ENCODE measurements at regions not wholly inside any gene's neighbourhood (a gene's known extent, or its start where the extent isn't known, plus 50 kb on each side); places are given as distances from the start of the nearest gene placed in this dataset.

DNA sequence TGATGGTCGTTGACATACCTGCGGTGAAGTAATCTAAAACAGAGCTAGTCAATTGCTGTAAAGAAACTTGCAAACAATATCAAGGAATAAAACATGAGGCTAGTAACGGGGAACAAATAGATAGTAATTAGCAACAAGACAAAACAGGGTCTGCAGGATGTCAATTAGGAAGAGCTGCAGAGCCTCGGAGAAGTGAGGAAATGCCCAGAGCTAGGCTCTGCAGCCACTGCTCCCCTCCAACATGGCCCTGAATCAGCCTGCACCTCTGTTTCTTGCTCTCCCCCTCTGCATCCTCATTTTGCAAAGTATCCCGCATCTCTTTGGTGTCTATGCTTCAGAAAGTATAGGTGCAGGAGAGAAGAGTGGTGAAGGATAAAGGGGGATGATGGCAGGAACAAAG is 507.4 kb upstream of the FAT3 start (continued):
- TF ChIP-seq OVOL2 (CRISPR knock-in tag; IDR thresholded peaks at IDR 0.05; ENCODE audit: borderline replicate concordance) = no peak
- no peak for TF ChIP-seq ZBTB21 (CRISPR knock-in tag; IDR thresholded peaks at IDR 0.05; ENCODE audit: borderline replicate concordance)
- TF ChIP-seq, protein P1, sequence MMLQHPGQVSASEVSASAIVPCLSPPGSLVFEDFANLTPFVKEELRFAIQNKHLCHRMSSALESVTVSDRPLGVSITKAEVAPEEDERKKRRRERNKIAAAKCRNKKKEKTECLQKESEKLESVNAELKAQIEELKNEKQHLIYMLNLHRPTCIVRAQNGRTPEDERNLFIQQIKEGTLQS (CRISPR knock-in tag; conservative IDR thresholded peaks at IDR 0.05) = no peak

DNA sequence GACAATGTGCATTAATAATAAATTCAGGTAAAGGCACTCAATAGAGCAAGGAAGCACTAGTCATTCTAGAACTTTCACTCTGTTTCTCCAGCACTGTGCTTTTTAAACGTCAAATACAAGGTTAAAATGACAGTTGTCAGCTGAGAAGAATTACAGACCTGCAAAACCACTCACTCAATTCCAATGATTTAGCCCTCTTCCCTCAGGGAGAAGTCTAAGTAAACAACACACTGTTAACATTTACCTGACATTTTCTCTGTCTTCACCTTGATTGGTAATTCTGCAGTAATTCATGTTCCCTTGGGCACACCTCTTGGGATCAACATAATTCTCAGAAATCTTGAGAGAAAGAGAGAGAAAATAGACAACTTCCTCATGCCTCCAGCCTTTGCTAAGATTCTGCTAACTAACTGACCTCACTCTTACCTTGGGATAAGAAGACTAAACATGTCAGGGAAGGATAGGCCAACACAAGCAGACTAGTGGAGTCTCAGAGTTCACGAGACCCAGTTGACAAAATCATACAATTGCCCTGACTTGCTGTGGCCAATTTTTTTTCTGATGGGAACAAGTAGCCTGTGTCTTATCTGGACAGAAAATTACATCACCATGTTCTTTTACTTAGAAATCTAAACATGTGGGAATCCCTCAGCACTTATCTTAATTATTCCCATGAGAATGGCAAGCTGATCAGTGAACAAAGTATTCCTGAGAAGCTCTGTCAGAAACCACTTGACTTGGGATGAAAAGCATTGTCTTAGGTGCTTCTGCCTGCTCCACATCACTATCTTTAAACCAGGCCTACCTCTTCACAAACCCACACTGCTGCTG is 516.8 kb upstream of the FAT3 start:
- Mint-ChIP-seq H3K9me3 (no peaks in the 10 kb centered on the region), H3K27ac (no peak overlapping the region), H3K27me3 (ENCODE audit: low read depth) (no peaks in the 10 kb centered on the region), H3K4me3 (no peak overlapping the region), H3K4me1 (no peaks in the 10 kb centered on the region), H3K36me3 (no peaks in the 10 kb centered on the region)
- TF ChIP-seq CREB1 (CRISPR knock-in tag; IDR thresholded peaks at IDR 0.05) (no peak), MYBL2 (CRISPR knock-in tag; IDR thresholded peaks at IDR 0.05) (no peak), ETV6 (CRISPR knock-in tag; IDR thresholded peaks at IDR 0.05) (no peak), PRRX2 (CRISPR knock-in tag; IDR thresholded peaks at IDR 0.05) (no peak), FOXJ3 (CRISPR knock-in tag; IDR thresholded peaks at IDR 0.05; ENCODE audit: borderline replicate concordance) (no peak), TP53 (CRISPR knock-in tag; IDR thresholded peaks at IDR 0.05) (no peak), IRF2 (CRISPR knock-in tag; IDR thresholded peaks at IDR 0.05; ENCODE audit: borderline replicate concordance, low read depth) (no peak), ZNF219 (CRISPR knock-in tag; IDR thresholded peaks at IDR 0.05; ENCODE audit: borderline replicate concordance) (no peak), GRHL2 (CRISPR knock-in tag; IDR thresholded peaks at IDR 0.05; ENCODE audit: insufficient replicate concordance, severe bottlenecking) (no peak), JAZF1 (CRISPR knock-in tag; IDR thresholded peaks at IDR 0.05) (no peak), FOXK1 (CRISPR knock-in tag; IDR thresholded peaks at IDR 0.05) (no peak), PRDM15 (CRISPR knock-in tag; IDR thresholded peaks at IDR 0.05) (no peak), ZMAT4 (CRISPR knock-in tag; IDR thresholded peaks at IDR 0.05) (no peak), TEAD1 (CRISPR knock-in tag; IDR thresholded peaks at IDR 0.05) (no peak), OVOL2 (CRISPR knock-in tag; IDR thresholded peaks at IDR 0.05; ENCODE audit: borderline replicate concordance) (no peak)
- TF ChIP-seq, protein P2, sequence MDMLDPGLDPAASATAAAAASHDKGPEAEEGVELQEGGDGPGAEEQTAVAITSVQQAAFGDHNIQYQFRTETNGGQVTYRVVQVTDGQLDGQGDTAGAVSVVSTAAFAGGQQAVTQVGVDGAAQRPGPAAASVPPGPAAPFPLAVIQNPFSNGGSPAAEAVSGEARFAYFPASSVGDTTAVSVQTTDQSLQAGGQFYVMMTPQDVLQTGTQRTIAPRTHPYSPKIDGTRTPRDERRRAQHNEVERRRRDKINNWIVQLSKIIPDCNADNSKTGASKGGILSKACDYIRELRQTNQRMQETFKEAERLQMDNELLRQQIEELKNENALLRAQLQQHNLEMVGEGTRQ (CRISPR knock-in tag; IDR thresholded peaks at IDR 0.05) = no peak
- TF ChIP-seq, protein P1 (CRISPR knock-in tag; conservative IDR thresholded peaks at IDR 0.05) = no peak
- TF ChIP-seq, protein P3, sequence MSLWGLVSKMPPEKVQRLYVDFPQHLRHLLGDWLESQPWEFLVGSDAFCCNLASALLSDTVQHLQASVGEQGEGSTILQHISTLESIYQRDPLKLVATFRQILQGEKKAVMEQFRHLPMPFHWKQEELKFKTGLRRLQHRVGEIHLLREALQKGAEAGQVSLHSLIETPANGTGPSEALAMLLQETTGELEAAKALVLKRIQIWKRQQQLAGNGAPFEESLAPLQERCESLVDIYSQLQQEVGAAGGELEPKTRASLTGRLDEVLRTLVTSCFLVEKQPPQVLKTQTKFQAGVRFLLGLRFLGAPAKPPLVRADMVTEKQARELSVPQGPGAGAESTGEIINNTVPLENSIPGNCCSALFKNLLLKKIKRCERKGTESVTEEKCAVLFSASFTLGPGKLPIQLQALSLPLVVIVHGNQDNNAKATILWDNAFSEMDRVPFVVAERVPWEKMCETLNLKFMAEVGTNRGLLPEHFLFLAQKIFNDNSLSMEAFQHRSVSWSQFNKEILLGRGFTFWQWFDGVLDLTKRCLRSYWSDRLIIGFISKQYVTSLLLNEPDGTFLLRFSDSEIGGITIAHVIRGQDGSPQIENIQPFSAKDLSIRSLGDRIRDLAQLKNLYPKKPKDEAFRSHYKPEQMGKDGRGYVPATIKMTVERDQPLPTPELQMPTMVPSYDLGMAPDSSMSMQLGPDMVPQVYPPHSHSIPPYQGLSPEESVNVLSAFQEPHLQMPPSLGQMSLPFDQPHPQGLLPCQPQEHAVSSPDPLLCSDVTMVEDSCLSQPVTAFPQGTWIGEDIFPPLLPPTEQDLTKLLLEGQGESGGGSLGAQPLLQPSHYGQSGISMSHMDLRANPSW (CRISPR knock-in tag; conservative IDR thresholded peaks at IDR 0.05; ENCODE audit: low read depth) = no peak
- TF ChIP-seq, protein P4, sequence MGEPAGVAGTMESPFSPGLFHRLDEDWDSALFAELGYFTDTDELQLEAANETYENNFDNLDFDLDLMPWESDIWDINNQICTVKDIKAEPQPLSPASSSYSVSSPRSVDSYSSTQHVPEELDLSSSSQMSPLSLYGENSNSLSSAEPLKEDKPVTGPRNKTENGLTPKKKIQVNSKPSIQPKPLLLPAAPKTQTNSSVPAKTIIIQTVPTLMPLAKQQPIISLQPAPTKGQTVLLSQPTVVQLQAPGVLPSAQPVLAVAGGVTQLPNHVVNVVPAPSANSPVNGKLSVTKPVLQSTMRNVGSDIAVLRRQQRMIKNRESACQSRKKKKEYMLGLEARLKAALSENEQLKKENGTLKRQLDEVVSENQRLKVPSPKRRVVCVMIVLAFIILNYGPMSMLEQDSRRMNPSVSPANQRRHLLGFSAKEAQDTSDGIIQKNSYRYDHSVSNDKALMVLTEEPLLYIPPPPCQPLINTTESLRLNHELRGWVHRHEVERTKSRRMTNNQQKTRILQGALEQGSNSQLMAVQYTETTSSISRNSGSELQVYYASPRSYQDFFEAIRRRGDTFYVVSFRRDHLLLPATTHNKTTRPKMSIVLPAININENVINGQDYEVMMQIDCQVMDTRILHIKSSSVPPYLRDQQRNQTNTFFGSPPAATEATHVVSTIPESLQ (CRISPR knock-in tag; IDR thresholded peaks at IDR 0.05) = no peak
- DNase-seq (ENCODE audit: low spot score) (no peak), ATAC-seq (no peak)
- POLR2A ChIA-PET = no interaction called here
- CTCF ChIA-PET = no interaction called here
